Renal cortex interstitium (tissue), 11 donors: ENCODE measurements at regions not wholly inside any gene's neighbourhood (a gene's known extent, or its start where the extent isn't known, plus 50 kb on each side); places are given as distances from the start of the nearest gene placed in this dataset.
A peak's percentile ranks its signal among the peaks of the same experiment; 100 is the strongest.

Experiments used
- DNase-seq, 11 donors: peaks; one replicate each; pipeline ENCODE4 v3.0.0-alpha.2; 2013; ENCODE audit warnings: low read depth in 9 of 11, low spot score in 4 of 11; ENCODE audit errors: extremely low read depth in 1 of 11

DNA sequence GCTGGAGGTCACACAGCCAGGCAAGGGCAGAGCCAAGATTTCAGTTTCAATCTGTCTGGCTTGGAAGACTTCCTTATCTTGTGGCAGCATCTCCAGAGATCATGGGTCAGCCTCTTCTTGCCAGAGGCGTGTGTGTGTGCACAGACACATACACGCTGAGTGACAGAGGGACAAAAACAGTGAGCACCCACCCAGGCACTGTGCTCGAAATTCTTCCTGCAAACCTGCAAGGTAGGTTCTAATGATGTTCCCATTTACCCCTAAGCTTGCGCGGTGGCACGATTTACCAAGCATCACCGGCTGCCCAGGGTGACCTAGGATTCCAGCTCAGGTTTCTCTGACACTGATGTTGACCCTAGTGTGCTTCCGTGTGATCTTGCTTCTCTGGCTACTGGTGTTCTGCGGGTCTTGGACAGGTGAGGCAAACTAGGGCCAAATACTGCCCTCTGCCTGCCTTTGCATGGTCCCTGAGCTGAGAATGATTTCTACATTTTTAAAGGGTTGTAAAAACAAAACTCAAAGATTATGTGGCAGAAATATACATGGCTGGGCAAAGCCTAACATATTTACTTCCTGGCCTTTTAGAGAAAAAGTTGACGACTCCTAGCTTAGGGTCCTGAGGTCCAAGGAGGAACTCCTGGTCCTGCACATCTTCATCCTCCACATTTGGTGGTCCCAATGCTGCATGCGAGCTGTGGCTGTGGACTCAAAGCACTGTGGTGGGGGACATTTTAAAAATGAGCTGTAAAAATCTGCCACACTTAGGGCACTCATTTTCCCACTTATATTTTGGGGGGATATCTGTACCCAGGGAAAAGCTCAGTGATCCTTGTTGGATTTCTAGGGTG lies 268.5 kb downstream of the RPS24 start:
- DNase-seq = no peak

DNA sequence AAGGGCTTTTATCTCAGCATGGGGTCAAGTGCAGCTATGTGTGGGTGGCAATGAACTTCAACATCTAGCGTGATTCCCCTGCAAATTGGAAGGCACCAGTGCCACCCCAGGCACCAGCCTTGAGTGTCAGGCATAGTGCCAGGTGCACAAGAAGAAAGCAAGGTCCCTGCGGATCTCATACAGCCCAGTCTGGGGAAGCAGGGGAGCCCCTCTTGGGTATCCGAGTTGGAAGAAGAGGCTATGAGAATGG lies 269.0 kb downstream of the RPS24 start:
- no peak for DNase-seq

DNA sequence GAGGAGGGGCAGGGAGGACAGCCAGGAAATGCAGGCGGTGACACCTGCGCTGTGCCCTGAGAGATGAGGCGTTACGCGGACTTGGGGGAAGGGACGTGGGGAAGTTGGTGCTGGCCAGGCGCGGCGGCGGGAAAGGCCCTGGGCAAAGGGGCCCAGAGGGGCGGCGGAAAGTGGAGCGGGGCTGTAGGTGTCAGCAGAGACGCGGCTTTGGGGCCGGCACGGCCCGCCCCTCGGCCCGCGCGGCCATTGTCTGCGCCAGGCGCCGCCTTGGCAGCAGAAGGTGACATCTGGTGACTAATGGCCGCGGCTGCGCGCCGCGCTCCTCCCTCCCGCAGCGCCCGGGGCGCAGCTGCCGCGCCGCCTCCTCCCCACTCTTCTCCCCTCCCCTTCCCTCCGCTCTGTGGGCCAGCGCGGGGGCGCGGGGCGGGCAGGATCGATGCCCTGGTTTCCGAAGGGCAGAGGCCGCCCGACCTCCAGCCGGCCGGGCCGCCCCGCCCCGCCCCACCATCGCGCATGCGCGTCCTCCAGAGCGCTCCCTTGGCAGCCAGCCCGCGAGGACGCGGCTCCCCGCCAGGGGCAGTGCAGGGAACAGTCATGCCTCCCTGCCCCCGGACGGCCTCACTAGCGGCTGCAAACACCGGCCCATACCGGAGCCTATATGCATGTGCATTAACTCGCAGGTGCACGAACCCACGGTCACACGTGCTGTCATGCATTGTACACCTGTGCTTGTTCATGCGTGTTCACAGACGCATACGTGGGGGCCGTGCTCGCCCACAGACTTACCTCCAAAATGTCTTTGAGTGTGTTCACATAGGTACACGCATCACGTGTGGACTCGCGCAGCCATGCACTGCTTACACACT lies 269.6 kb downstream of the RPS24 start:
- DNase-seq = peak; percentile 83 to 94 (median 87)

DNA sequence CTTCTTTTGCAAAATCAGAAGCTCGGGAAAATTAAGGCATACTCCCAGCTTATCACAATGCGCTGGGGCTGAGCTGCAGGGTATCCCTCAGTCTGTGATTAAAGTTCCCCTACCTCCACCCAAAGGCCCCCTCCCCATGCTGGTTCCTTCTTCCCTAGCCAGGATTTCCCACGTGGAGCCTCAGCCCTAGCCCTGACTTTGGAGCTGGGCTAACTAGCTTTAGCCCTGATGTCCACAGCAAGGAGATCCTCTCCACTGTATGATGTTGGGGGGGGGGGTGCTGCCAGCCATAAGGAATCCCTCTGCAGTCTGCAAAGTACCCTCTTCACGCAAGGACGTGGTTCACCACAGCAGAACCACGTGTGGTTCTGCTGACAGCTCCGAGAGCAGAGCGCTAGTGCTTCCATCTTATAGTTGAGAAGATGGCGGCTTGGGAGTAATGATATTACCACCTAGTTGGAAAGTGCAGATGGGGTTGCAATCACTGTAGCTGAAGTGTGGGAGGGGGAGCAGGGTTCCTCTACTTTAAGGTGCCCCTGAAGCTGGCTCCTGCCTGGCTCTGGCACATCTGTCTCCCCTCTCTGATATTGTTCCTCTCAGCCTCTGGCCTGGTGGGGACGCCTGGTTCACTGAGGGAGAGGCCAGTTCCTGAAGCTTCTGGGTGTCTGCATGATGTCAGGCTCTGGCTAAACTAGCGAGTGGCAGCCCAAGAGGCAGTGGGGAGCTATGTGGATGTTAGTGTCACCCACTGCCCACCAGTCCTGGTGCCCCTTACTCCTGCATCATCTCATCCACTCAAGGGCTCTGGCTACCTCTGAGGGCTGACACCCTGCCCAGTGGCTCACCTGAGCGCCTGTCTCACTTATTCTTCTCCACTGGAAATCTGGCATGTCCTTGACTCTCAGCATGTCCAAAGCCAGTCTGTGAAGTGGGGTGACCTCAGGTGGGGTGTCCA lies 270.7 kb downstream of the RPS24 start:
- no peak for DNase-seq

DNA sequence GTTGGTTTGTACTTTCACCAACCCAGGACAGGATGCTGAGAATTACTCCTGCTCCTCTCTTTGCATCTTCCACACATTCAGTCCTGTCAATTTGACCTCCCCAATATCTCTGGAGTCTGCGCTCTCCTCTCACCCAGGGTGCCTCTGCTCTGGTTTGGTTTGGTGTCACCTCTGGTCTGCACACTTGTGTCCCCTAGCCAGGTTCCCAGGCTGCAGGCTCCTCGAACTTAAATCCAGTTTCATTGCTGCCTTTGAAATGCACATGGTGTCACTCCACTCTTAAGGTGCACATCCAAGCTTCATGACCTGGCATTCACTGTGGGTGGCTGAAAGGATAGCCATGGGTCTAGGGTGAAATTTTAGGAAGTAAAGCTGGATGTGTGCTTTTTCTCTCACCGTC lies 271.6 kb downstream of the RPS24 start:
- no peak for DNase-seq

DNA sequence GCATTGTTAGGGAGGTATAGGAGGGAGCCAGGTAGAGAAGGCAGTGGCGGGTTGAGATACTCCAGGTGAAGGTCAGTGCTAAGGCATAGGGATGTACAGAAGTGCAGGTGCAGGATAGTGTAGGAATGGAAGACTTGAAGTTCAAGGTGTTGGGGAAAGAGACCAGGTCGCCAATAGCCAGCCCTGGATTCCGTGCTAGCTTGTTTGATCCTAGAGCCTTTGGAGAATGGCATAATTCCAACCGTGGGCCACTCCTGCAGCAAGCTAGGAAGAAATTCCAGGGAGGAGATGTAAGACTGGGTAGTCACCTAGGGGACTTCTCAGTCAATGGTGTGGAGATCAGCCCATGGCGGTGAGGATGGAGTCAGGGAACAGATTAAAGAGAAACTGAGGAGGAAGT lies 272.7 kb downstream of the RPS24 start:
- no peak for DNase-seq

DNA sequence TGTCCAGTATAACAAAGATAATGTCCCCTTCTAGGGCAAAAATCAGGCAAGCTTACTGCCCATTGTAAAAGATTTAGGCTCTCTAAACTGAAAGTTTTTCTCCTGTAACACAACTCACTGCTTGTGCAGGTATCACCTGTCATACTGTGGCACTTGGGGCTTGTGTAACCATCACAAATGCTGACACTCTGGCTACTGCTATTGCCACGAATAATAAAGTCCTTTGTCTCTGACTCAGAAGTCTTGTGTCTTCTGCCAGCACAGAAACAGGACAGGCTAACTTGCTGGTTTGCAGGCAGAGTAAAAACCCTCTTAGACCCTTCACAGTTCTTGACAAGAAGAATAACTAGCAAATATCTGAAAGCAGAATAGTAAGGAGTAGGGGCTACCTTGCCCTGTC lies 273.9 kb downstream of the RPS24 start:
- no peak for DNase-seq

DNA sequence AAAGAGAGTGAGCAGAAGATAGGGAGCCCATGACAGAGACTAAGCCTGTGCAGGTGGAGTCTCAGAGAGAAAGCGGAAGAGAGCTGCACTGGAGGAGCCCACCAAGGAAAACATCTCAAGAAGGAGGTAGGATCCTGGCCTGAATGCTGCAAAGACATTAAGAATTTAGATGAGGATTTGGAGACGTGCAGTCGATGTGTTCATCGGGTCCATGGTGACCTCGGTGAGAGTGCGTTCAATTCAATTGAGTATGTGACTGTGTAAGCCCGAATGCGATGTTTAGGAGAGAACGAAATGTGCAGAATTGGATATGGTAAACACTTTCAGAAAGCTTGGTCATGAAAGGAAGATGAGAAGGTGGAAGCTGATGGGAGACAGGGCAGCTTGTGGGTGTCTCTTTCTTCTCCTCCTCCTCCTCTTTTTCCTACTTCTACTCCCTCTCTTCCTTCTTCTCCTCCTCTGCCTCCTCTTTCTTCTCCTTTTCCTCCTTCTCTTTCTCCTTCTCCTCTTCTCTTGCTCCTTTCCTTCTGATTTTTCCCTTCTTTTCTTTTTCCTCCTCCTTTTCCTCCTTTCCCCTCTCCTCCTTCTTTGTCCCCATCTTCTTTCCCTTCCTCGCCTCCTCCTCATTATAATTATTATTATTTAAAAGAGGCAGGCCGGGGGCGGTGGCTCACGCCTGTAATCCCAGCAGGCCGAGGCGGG lies 276.0 kb downstream of the RPS24 start:
- DNase-seq = no peak

DNA sequence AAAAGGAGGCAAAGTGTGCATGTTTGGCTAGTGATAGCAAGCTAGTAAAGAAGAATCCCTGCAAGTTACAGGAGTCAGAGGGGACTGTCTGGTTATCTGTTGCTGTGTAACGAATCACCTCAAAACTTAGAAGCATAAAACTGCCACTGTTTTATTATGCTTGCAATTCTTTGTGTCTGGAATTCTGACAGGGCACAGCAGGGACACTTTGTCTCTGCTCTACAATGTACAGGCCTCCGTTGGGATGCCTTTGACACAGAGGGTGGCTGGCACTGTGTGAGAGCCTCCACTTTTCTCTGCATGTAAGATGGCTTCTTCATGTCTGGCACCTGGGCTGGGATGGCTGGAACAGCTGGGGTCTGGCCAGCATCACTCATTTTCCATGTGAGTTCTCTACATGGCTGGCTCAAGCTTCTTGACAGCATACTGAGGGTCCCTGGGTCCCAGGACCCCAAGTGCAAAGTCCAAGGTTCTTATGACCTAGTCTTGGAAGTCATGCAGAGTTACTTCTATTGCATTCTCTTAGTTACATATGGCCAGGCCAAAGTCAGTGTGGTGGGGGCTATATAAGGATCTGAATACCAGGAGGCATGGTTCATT lies 276.9 kb downstream of the RPS24 start:
- no peak for DNase-seq

DNA sequence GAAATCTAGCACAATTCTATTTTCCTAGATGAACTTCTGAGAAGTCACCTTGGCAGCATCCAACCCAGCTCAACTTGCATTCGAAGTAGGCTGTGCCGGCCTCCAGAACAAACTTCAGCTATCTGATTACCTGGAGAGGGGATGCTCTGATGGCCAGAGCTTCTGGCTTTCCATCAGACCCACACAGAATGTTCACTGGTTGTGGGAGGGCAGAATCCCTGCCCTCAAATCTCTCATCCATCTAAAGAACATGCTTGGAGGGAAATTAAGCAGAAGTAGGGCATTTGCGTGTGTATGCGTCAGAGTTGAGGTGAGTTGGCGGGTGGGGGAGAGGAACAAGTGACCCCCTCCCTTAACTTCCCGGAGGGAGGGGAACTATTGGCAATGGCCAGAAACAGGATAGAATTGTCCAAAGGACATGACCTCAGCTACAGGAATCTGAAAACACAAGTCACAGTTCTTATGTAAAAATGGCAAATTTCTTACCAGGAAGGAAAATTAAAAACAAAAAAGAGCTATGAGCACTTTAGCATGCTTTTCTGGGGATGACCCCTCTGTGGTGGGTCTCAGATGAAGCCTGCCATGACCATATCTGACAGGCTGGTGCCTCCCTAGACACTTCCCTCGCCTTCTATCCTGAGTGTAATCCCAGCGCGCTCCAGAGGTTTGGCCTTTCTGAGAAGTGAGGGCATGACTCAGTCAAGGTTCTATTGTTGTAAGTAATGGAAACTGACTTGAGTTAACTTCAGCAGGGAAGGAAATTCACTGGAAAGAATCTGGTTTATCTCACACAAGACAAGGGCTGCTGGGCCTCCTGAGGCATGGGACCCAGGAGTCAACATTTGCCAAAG lies 278.8 kb downstream of the RPS24 start:
- DNase-seq = no peak

DNA sequence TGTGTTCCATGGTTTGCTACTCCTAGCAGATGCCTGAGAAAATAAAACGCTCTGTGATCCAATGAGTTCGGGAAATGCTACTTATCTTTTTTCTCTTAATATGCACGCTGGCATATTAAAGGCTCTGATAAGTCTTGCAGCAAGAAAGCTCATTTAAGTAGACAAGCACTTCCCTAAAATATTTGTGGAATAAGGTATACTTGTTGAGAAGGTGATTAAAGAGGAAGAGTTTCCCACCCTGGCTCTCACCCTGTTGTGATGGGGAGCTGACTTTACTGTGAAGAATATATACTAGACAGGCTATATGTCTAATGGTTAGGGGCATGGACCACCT lies 279.4 kb downstream of the RPS24 start:
- DNase-seq = no peak

DNA sequence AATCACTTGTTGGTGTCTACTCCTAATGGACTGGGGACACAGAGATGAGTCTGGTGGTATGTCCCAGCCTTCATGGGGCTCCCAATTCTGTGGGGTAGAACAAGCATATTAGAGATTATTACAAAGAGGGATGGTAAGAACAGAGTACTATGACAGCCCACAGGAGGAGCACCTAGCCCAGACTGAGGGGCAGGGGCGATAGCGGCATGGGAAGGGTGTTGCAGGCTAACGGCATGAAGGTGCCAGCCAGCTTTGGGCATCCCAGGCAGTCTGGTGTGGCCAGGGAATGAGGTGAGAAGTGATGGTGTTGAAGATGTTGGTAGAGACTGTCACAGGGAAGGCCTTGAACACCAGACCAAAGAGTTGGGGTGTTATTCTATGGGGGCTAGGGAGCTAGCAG lies 280.0 kb downstream of the RPS24 start:
- no peak for DNase-seq

DNA sequence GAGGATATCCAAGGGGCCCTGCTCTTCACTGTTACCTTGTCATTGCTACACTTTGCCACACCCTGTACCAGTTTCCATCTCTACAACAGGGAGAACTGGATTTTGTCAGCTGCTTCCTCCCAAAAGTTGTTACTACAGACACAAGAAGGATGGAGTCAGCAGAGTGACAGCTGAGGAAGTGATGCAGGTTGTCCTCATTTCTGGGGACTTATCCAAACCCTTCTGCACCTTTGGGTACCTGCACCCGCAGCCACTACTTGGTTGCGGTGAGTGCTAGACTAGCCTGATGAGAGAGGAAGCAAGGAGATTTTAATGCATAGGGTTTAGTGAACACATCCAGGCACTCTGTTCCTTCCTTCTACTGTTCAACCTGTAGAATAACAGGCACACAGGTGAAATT lies 281.0 kb downstream of the RPS24 start:
- no peak for DNase-seq

DNA sequence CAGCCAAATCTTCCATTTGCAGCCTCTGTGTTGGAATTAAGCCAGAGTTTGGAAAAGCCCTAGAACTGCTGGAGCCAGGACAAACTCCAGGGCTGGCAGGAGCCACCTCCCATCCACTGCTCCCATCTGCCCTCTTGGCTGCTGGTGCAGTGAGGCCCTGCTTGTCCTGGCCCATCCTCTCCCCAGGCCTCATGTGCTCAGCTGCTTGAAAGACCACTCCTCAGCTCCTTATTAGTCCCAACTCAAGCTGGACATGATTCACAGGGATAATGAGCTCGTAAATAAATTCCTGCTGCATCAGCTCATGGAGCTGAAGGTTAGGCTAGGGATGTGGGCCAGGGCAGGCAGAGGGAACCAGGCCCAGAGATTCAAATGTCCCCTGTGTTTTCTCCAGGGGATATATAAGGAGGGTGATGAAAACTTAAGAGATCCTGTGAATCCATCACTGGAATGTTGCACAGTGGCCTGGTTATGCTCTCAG lies 282.8 kb downstream of the RPS24 start:
- no peak for DNase-seq

DNA sequence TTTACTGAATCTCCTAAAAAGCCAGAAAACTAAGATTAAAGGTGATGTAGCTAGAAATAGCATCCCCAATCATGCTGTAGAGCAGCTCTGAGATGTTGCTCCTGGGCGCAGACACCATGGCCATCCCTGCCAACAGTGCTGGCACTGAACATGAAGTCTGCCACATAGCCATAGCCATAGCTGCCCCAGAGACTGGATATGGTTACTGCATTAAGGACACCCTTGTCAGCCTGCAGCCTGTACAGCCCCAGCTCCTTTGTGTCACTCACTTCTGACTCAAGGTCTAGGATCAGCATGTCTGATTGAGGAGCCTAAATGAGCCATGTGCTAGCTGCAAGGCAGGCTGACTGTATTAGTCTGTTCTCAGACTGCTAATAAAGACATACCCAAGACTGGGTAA lies 284.6 kb downstream of the RPS24 start:
- no peak for DNase-seq

DNA sequence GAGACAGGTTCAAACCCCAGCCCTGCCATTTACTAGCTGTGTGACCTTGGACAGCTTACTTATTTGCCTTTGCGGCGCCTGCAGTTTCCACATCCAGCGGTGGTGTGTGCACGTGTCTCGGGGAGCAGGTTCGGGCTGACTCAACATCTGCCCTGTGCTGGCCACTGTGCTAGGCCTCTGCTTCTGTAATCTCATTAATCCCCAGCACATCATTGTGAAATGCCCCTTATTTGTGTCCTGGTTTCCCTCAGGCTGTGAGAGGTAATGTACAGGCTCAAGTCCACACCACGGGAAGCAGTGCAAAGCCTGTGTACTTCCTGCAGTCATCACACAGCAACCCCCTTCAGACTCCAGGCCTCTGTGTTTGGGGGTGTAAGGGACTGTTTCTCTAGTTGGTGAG lies 285.7 kb downstream of the RPS24 start:
- no peak for DNase-seq

DNA sequence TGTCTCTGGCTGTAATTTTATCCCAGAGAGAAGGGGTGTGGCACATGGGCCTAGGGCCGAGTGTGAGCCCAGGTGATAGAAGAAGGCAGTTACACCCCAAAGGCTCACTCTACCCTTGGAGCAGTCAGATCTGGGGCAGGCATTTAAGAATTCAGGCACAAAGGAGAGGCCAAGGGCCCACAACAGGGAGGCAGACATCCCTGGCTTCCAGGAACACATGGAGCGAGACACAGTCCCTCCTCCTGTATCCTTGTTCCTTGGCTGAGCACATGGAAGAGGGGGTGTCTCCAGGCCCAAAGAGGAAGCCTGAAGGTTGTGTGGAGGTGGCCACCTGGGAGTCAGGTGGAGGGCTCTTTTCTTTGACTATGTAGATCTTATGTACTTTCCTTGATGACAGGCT lies 286.2 kb downstream of the RPS24 start:
- no peak for DNase-seq

DNA sequence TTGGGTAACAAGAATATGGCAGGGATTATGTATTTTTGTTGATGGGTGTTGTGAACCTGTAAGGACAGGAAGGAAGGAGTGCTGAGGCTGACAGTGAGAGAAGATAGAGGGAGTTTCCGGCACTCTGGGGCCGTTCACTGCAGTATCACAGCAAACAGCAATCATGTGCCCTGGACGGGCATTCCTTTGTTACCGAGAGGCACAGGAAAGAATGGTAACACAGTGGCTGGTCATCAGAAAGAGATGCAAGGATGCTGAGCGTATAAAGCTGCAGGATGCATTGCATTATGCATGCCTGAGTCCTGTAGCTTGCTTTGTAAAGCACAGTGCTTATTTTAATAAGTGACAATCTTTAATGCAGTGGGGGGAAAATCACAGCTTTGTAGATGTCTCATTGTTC lies 286.8 kb downstream of the RPS24 start:
- no peak for DNase-seq
